PC-9 (cell line): ENCODE measurements at regions not wholly inside any gene's neighbourhood (a gene's known extent, or its start where the extent isn't known, plus 50 kb on each side); places are given as distances from the start of the nearest gene placed in this dataset.

Experiments used
- BruUV-seq: library from RNA; stranded (reverse); fragments of 400-500 nt; replicated peaks from 2 replicates; lab custom pipeline; 2021; lab: Mats Ljungman, UMichigan
- CTCF ChIA-PET: fragments of 300-600 bp; sonication (Branson Sonifier 250); formaldehyde crosslinking; loops from one replicate; lab custom pipeline; 2022; ENCODE audit warnings: antibody characterized with exemption; lab: Charles Lee
- POLR2A ChIA-PET: fragments of 300-600 bp; sonication (Branson Sonifier 250); formaldehyde crosslinking; loops from one replicate; lab custom pipeline; 2022; ENCODE audit warnings: antibody characterized with exemption; ENCODE audit not compliant: unreplicated experiment; lab: Charles Lee
- DNase-seq, 2 experiments: peaks; one replicate each; pipeline versions ENCODE4 v3.0.0 to v3.0.0-alpha.2; 2015 to 2022; ENCODE audit warnings: mixed read lengths in 1 of 2
- H2AFZ ChIP-seq: fragments of 200-600 bp; sonication (generic); 2 replicates; pipeline ENCODE4 v1.8.1; 2017; ENCODE audit warnings: antibody characterized with exemption
- H3F3A ChIP-seq: fragments of 200-600 bp; sonication (generic); 2 replicates; pipeline ENCODE4 v1.8.1; 2017; ENCODE audit warnings: antibody characterized with exemption, mild to moderate bottlenecking, low read depth; ENCODE audit not compliant: insufficient read depth
- H3K27ac ChIP-seq: fragments of 200-600 bp; sonication (generic); 2 replicates; pipeline ENCODE4 v1.6.1; 2016; ENCODE audit warnings: mixed run types
- H3K27me3 ChIP-seq: fragments of 200-600 bp; sonication (generic); 2 replicates; pipeline ENCODE4 v1.6.1; 2016; ENCODE audit warnings: low read depth, mixed run types; ENCODE audit not compliant: insufficient read depth
- H3K36me3 ChIP-seq: fragments of 200-600 bp; sonication (generic); 2 replicates; pipeline ENCODE4 v1.6.1; 2016; ENCODE audit warnings: low read depth, mixed run types
- H3K4me1 ChIP-seq: fragments of 200-600 bp; sonication (generic); replicated peaks from 2 replicates; pipeline ENCODE4 v1.6.1; 2016; ENCODE audit warnings: mixed run types; ENCODE audit not compliant: insufficient read depth
- H3K4me2 ChIP-seq: fragments of 200-600 bp; sonication (generic); 2 replicates; pipeline ENCODE4 v1.6.1; 2017; ENCODE audit warnings: mixed run types
- H3K4me3 ChIP-seq: fragments of 200-600 bp; sonication (generic); 2 replicates; pipeline ENCODE4 v1.6.1; 2016; ENCODE audit warnings: mixed run types
- H3K79me2 ChIP-seq: fragments of 200-600 bp; sonication (generic); 2 replicates; pipeline ENCODE4 v1.6.1; 2017; ENCODE audit warnings: low read depth, mixed run types
- H3K9me2 ChIP-seq: fragments of 200-600 bp; sonication (generic); 2 replicates; pipeline ENCODE4 v1.8.1; 2017; ENCODE audit warnings: mild to moderate bottlenecking; ENCODE audit not compliant: insufficient read depth
- H3K9me3 ChIP-seq: fragments of 200-600 bp; sonication (generic); 2 replicates; pipeline ENCODE4 v1.8.1; 2016; ENCODE audit warnings: low read depth; ENCODE audit not compliant: insufficient read depth
- H4K20me1 ChIP-seq: fragments of 200-600 bp; sonication (generic); 2 replicates; pipeline ENCODE4 v1.8.1; 2017; ENCODE audit not compliant: insufficient read depth
- EZH2 ChIP-seq: fragments of 200-600 bp; sonication (generic); IDR thresholded peaks from 2 replicates; pipeline ENCODE4 v1.8.0; 2017; ENCODE audit warnings: antibody characterized with exemption, low read depth
- intact Hi-C: fragments of 100-400 bp; cut with micrococcal nuclease; formaldehyde crosslinking; loops from one replicate; pipeline ENCODE4 v1.10.0; 2022; ENCODE audit not compliant: unreplicated experiment
- TF ChIP-seq, protein P1 (sequence below): fragments of 200-600 bp; sonication (generic); conservative IDR thresholded peaks from 2 replicates; pipeline ENCODE4 v1.6.1; 2017; ENCODE audit warnings: mixed run types, antibody characterized with exemption, mild to moderate bottlenecking, moderate library complexity

DNA sequence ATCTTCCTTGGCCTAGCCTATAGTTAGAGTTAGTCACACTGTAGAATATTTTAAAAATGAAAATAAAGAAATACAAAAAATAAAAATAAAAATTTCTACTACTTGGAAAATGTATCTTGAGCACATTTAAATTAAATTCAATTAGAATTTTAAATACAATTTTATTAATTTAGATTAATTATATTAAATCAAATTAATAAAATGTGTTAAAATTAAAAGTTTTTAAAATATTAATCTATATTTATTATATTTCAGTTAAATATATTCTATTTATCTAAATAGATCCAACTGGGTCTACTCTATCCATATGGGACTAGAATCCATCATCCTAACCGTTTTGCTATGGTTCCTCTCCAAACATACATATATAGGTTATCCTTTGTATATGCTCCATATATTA lies 588.3 kb upstream of the TMPRSS15 start:
- no TSS peak for BruUV-seq
- Histone ChIP-seq H3K4me2 (no peak overlapping the region), H3F3A (no peaks in the 10 kb centered on the region), H3K36me3 (no peaks in the 10 kb centered on the region), H3K9me3 (no peaks in the 10 kb centered on the region), H3K27ac (no peak overlapping the region), H3K27me3 (no peaks in the 10 kb centered on the region), H3K4me3 (no peak overlapping the region), H2AFZ (no peak overlapping the region), H3K4me1 (no peaks in the 10 kb centered on the region), H4K20me1 (no peaks in the 10 kb centered on the region), H3K9me2 (no peaks in the 10 kb centered on the region; the same call in 1 of the 2 replicates), H3K79me2 (no peaks in the 10 kb centered on the region)
- TF ChIP-seq EZH2: no peak
- TF ChIP-seq, protein P1, sequence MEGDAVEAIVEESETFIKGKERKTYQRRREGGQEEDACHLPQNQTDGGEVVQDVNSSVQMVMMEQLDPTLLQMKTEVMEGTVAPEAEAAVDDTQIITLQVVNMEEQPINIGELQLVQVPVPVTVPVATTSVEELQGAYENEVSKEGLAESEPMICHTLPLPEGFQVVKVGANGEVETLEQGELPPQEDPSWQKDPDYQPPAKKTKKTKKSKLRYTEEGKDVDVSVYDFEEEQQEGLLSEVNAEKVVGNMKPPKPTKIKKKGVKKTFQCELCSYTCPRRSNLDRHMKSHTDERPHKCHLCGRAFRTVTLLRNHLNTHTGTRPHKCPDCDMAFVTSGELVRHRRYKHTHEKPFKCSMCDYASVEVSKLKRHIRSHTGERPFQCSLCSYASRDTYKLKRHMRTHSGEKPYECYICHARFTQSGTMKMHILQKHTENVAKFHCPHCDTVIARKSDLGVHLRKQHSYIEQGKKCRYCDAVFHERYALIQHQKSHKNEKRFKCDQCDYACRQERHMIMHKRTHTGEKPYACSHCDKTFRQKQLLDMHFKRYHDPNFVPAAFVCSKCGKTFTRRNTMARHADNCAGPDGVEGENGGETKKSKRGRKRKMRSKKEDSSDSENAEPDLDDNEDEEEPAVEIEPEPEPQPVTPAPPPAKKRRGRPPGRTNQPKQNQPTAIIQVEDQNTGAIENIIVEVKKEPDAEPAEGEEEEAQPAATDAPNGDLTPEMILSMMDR: no peak
- POLR2A ChIA-PET: no interaction called here
- CTCF ChIA-PET: no interaction called here
- intact Hi-C loops: no loop called here
- DNase-seq: no peak

DNA sequence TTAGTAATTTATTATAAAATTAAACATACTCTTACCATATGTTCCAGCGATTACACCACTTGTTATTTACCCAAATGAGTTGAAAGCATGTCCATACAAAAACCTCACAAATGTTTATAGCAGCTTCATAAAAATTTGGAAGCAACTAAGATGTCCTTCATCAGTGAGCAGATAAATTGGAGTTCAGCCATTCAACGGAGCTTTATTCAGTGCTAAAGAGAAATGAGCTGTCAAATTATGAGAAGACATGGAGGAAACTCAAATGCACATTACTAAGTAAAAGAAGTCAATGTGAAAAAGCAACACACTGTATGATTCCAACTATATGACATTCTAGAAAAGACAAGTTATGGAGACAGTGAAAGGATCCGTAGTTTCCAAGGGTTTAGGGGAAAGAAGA lies 606.7 kb upstream of the TMPRSS15 start:
- Histone ChIP-seq H3K9me3 (no peaks in the 10 kb centered on the region), H3F3A (no peaks in the 10 kb centered on the region), H3K4me1 (no peaks in the 10 kb centered on the region), H3K4me3 (no peak overlapping the region), H4K20me1 (no peaks in the 10 kb centered on the region), H3K27me3 (no peaks in the 10 kb centered on the region), H3K9me2 (no peaks in the 10 kb centered on the region), H3K27ac (no peak overlapping the region), H3K36me3 (no peaks in the 10 kb centered on the region), H3K79me2 (no peaks in the 10 kb centered on the region), H3K4me2 (no peak overlapping the region), H2AFZ (no peak overlapping the region)
- no peak for TF ChIP-seq EZH2
- TF ChIP-seq, protein P1: no peak
- POLR2A ChIA-PET: interaction anchor here (0.6 kb wide), 1 partner anchor 207 kb away, joined by 3 read pairs; no protein-coding TSS in a partner anchor
- no peak for DNase-seq
- no TSS peak for BruUV-seq
- intact Hi-C loops: no loop called here
- CTCF ChIA-PET: no interaction called here

DNA sequence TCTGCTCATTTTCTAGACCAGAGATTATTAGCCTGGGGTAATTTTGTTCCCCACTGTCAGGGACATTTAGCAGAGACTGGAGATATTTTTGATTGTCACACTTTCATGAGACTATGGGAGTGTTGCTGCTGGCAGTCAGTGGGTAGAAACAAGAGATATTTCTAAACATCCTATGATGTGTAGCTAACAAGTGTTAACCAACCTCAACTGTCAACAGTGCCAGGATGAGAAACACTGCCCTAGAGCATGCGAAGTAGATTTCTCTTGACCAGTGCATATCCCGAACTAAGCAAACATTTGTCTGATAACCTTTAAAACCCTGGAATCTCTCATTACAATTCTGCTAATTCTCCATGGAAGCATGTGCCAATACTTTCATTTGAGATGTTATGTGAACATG lies 607.4 kb upstream of the TMPRSS15 start:
- no TSS peak for BruUV-seq
- no peaks in the 10 kb centered on the region for H3K4me1 ChIP-seq
- no peaks in the 10 kb centered on the region for H3K9me2 ChIP-seq
- no peak overlapping the region for H3K27ac ChIP-seq
- no peaks in the 10 kb centered on the region for H3K79me2 ChIP-seq
- intact Hi-C loops: no loop called here
- no peaks in the 10 kb centered on the region for H4K20me1 ChIP-seq
- no peaks in the 10 kb centered on the region for H3F3A ChIP-seq
- no peaks in the 10 kb centered on the region for H3K36me3 ChIP-seq
- no peaks in the 10 kb centered on the region for H3K9me3 ChIP-seq
- H3K4me2 ChIP-seq: no peak overlapping the region
- H3K27me3 ChIP-seq: no peaks in the 10 kb centered on the region
- no peak for DNase-seq
- POLR2A ChIA-PET: interaction anchor here (0.6 kb wide), 1 partner anchor 206 kb away, joined by 3 read pairs; no protein-coding TSS in a partner anchor
- TF ChIP-seq EZH2: no peak
- TF ChIP-seq, protein P1: no peak
- H3K4me3 ChIP-seq: no peak overlapping the region
- H2AFZ ChIP-seq: no peak overlapping the region
- CTCF ChIA-PET: no interaction called here
